HS-5 (cell line): ENCODE measurements at regions not wholly inside any gene's neighbourhood (a gene's known extent, or its start where the extent isn't known, plus 50 kb on each side); places are given as distances from the start of the nearest gene placed in this dataset.

Experiments used
- DNase-seq: peaks from one replicate; pipeline ENCODE4 v3.0.0-alpha.2; 2012; ENCODE audit warnings: low read depth

DNA sequence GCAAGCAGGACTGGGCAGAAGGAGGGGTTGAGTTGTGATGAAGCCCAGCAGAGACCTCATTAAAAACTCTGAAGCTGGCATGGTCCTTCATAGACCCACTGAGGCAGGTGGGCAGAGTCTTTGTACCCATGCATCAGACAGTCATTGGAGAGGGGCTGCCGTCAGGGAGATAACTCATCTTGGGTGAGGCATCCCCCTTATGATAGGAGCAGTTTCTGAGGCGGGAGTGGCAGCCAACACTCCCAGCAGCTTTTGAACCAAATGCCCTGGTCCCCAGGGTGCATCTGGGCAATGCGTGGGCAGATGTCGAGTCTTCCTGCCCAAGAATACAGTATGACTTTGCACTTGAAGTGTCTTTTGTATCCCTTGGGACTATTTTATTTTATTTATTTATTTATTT, 68.1 kb downstream of the HTR5A start:
- no peak for DNase-seq

DNA sequence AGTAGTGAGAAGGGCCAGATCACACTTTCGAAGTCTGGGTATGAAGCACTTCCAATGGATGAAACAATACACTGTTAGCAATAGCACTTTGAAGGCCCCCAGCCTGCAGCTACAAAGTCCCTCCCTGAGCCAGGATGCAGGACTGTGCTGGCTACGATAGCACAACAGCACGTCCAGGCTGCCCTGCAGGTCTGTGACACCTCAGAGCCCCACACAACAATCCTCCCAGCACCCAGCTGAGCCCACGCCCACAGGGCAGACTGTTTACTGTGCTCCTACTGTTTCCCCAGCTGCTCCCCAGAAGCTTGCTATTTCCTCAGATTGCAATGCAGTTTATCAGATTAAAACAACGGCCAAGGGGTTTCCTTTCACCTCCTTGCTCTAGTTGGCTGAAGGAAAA, 71.4 kb downstream of the HTR5A start:
- DNase-seq = no peak

DNA sequence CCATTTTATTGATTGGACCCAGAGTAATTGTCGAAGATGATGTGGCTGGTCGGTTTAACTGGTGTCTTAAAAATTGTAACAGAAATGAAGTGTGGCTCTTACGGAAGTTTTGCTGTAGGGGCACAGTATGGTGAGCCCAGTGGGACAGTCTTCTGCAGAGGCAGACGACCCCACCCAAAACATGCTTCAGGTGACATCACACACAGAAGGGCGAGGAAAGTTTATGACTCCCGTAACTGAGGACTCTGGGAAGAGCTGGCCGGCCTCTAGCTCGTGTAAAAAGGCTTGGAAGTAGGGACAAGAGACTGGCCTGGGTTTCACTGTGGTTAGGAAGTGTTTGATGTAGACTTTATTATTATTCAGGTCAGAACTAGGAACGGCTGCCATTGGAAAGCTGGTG, 73.3 kb downstream of the HTR5A start:
- no peak for DNase-seq

DNA sequence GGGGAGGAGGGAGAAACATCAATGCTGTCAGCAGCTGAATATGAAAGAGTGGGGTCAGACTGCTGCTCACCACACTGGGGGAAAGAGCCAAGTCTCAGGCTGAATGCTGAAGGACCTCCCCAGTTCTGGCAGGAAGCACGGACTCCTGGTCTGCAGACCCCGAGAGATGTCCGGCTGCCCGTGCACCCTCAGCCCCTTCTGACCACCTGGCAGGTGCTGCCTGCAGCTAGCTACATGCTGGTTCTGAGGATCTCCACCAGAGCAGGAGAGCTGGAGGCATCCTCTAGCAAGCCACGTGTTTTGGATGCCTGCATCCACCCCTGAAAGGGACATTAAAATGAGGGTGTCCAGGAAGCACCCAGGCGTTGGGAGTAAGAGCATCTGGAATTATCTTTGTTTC, 74.2 kb downstream of the HTR5A start:
- no peak for DNase-seq

DNA sequence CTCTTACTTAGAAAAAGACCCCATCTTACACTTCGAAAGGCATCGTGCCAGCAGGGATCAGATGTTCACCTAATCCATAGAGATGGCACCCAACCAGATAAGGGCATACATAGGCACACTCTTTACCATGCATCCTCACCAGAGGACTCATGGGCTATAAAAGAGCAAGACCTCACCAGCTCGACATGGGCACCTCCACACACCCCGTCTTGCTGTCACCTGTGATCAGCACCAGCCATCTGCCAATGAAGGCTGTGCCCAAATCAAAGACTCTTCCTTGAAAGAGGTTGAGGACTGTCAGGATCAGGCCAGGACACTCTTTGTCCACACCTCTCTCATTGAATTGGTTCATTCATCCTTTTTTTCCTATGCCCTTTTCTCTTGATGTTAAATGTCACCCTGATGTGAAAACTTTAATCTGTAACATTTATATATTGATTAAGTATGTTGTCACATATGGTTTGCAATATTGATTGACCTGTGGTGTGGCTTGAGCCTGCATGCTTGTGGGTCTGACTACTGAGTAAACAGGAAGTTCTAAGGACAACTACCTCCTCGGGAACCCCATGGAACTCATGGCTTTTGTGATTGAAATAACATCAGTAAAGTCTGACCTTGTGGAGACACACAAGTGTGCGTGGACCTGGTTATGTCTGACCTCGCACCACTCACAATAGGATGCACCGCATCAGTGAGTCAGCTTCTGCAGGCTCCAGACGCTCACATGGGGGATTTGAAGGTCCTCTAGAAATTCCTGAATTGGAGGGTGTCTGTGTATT, 75.5 kb downstream of the HTR5A start:
- DNase-seq = no peak

DNA sequence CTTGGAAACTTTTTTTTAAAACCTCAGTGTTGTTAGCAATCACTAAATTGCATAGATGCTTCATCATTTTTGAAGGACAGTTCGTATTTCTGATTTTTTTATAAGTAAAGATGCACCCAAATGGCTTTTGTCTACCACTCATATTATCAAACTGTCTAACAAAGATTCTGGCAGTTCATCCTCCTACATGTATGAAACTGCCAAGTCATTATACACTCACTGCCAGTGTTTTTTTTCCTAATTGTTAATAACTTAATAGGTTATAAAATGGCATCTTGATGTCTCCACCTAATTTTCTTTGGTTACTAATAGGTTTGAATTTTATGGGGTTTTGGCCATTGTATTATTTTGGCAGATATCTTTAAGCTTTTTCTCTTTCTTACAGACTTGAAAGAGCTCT, 77.0 kb downstream of the HTR5A start:
- no peak for DNase-seq

DNA sequence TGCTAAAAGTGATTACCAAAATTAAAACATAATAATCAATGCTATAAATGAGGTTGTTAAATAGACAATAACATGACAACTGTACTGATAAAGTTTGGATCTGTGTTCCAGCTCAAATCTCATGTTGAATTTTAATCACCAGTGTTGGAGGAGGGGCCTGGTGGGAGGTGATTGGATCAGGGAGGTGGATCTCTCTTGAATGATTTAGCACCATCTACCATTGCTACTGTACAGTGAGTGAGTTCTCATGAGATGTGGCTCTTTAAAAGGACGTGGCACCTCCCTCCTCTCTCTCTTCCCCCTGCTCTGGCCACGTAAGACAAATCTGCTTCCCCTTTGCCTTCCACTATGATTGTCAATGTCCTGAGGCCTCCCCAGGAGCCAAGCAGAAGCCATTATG, 77.5 kb downstream of the HTR5A start:
- DNase-seq = no peak

DNA sequence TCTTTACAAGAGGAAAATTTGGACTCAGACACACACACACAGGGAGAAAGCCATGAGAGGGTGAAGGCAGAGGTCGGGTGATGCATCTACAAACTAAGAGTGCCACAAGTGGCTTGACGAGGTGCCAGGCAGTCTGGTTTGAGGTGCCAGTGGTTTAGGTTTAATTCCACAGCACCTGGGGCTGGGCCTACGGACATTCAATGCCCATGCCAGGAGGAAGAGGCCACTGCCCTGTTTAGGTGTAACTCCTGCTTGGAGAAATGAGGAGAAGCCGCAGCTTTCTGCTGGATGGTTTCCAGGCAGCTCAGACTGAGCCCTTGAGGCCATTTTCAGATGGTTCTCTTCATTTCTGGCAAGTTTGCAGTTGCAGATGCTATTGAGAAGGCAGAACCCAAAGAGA, 83.6 kb downstream of the HTR5A start:
- DNase-seq = no peak

DNA sequence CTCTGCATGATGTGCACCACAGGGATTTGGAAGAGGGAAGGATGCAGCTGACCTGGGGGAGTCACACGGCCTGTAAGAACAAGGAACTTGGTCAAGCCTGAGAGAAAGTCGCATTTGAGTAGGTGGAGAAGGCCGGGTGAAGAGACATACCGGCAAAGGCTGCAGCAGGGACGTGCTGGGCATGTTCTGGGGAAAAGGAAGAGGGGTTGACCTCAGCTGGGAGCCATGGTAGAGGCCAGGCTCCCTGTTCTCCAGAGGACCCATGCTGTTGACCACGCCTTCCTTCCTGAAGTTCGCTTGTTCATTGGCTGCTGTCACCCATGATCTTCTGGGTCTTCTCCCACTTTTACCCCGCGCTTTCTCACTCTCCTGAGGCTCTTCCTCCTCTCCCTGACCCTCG, 84.5 kb downstream of the HTR5A start:
- DNase-seq = no peak

DNA sequence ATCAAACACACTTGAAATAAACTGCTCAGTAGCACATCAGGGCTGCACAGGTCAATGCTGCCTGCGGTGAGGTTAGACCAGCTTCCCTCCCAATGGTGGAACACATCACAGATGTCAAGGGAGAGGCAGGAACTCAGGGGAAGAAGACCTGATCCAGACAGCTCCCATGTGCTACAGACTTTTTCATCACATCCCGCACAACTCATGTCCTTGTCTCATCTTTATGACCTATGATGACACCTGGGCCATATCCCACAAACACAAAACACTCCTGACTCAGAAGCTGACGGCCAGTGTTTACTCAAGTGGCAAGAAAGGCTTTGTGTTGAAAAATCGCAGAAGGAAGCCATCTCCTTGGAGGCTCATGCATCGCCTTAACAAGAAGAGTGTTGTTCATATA, 91.6 kb downstream of the HTR5A start:
- no peak for DNase-seq

DNA sequence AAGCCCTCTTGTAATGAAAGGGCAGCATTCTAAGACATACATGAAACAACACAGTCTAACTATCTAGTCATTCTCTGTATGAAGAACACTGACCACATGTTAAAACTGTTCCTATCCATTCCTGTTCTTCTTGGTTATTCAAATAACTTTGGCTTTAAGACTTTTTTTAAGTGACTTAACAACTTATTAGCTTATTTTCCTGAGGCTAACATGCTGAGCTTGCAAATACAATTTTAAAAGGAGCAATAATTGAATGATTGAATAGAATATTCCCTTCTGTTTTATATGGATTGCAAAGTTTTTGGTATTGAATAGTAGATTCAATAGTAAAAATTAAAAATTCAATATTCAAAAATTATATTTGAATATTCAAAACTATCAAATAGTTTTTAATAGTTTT, 92.3 kb downstream of the HTR5A start:
- DNase-seq = no peak

DNA sequence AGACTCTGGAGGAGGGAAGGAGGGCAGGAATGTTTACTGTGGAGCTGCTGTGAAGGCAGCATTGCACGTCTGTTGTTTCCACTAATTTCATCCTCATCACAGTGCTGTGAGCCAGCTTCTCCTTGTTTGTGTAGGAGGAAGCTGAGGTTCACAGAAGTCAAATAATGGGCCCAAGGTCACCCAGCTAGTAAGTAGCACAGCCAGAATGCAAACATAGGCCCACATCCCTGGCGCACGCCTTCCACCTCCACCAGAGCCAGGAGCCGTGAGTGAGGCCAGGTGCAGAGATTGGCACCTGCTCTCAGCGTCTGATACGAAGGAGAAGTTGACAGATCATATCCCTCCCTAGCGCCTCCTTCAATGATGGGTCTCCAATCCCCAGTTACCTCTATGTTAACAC, 93.6 kb downstream of the HTR5A start:
- DNase-seq = no peak

DNA sequence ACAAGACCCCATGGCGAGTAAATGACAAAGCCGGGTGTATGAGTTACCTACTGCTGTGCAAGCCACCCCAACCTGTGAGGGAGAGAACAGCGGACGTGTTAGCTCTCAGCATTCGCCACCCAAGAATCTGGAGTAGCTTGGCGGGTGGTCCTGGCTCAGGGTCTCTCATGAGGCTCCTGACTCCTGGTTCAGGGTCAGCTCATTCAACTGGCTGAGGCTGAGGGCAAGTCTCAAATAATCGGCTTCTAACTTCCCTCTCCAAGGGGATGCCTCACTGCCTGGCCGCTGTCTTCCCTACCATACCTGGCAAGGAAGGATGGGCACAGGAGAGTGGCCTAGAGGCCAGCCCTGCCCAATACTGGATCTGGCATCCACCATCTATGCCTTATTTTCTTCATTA, 94.2 kb downstream of the HTR5A start:
- DNase-seq = no peak

DNA sequence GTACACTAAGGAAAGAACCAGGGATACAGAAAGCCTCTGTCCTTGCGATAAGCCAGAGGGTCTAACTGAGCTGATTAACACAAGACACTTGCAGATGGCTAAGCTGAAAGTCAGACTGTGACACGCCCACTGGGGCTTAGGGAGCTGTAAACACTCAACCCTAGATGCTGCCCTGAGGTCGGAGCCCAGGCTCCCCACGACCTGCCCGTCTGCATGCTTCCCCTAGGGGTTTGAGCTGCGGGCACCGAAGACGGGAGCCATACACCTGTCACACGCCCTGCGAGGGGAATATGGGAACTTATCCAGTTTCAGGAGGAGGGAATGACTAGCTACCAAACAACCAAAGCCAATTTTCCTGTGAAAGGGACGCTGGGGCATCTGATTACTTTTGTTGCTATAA, 96.0 kb downstream of the HTR5A start:
- DNase-seq = no peak

DNA sequence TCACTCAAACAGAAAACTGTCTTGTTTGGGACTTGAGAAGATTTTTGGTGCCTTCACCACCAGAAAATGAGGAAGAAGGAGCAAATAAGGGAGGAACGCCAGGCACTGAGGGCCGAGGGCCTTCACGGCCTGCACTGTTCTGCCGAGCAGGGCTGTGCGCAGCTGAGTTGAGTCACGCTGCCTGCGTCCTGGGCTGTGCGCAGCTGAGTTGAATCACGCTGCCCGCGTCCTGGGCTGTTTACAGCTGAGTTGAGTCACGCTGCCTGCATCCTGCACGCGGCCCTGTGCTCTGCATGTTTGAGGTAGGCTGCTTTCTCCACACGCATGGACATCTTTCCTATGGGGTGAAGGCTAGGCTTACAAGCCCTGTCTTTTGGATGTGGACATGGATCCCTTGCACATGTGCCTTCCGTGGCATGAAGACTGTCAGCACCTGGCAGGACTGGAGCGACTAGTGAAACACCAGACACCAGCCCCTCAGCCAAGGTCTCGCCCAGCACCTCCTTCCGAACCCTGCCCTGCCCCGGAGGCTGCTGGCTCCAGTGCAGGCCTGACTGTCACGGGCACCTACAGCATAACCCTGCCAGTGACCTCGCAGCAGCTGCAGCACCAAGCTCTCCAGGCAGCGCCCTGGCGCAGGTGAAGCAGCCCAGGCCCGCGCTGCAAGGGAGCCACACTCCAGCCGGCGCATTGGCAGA, 96.7 kb downstream of the HTR5A start:
- peak; percentile 80 for DNase-seq

DNA sequence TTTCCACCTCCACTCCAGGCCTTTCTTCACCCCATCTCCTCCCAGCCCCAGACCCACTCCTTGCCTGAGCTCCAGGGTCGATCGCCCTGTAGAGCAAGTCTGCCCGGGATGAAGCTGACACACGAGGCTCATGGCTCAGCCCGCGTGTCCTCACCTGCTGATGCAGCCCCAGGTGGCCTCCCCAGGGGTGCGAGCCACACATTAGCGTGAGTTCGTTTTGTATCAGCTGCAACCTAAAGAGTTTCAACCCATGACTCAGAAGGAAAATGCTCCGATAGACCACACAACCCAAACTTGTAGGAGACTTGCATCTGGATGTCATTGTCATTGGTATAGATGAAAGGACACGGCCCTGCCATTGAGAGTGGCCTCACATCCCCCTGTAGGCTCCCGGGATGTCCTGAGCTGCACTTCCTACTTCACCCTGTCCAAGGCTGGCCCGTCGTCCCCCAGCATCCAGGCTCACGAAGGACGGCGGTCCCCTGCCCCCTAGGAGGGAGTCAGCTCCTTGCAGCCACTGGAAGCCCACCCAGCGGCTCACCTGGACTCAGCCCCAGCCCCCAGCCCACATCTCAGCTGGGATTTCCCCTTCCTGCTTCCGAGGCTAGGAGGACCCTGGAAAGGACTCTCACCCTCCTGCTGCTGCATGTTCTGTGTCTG, 97.7 kb downstream of the HTR5A start:
- no peak for DNase-seq

DNA sequence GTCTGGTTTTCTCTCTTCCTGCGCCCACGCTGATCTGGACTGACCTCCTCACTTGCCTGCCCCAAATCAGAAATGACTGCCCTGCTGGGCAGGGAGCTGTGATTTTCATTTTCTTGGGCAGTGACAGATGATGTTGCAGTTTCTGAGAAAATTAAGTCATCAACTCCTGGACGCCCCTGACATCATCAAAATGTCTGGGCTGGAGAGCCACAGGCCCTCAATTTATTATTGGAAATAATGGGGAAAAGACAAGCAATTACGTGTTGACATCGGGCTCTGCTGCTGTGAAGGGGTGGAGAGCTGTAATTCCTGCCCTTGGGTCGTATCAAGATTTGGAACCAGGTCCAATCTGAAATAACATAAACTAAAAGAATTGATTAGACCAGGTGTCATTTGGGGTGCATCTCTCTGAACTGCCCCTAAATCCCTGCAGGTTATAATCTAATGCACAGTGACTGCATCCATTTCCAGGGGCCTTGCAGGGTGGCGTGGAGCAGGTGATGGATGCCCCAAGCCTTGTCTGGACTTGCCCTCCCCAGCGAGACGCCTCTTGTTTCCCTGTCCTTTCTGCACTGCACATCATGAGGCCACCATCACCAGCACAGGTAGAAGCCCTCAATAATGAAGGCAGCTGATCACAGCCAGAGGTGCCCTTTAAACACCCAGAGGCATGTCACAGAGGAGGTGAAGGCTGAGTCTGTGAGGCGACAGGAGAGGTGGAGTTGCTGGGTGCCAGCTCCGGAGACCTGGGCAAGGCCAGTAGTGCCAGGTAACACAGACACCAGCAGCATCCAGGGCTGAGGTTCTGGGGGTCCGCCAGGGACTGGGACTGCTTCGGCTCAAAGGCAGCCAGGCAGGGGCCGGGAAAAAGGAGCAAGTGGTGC, 98.7 kb downstream of the HTR5A start:
- no peak for DNase-seq

DNA sequence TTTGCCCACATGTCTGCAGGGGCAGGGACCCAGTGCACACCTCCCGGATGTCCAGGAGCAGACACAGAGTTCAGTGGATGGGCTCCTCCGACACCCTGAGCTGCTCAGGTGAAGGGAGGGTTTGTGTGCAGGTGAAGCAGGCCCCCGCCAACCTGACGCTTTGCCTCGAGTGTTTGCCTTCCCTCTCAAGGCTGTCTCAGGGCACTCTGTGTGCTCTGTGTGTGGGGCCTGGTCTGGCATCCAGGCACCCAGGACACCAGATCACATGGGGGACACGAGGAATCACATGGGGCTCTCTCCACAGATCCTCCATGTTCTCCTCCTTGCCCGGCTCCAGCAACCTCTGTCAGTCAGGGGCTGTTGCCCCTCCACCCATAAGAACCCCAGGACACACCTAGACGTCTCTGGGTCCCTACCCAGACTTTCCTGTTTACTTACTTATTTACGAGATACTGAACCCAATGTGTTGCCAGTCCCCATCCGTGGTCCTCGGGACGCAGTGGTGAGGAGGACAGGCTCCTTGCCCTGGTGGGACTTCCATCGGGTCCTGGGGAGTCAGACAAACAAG, 99.5 kb downstream of the HTR5A start:
- DNase-seq = no peak

DNA sequence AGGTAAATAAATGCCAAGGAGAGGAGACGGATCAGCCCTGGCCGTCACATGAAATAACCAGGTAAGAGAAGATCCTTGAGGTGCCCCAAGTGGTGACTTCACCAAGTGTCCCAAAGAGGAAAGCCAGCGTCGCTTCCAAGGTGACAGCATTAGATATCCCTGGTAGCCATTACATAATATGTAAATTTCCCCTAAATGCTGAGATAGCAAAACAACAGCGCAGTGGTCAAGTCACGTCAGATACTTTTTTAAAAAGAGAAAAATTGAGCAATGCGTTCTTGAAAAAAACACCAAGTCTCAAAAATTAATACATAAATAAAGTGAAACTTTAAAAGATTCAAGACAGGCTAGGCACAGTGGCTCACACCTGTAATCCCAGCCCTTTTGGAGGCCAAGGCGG, 100.2 kb downstream of the HTR5A start:
- DNase-seq = no peak

DNA sequence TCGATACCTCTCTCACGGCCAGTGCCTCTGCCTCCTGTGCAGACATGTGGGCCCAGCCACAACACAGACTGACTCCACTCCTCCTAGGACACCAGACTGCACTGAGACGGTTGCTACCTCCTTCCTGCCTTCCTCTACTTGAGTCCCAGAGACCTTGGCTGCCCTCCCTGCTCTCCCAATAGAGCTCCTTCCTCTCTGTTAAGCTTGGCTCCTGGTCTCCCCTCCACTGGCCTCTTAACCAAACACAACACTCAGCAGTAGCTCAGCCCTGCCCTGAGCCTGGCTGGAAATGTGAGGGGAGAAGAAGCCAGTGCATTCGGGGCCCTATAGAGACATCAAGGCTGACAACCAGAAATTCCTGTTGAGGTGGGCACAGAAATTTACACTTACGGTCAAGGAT, 102.0 kb downstream of the HTR5A start:
- no peak for DNase-seq

DNA sequence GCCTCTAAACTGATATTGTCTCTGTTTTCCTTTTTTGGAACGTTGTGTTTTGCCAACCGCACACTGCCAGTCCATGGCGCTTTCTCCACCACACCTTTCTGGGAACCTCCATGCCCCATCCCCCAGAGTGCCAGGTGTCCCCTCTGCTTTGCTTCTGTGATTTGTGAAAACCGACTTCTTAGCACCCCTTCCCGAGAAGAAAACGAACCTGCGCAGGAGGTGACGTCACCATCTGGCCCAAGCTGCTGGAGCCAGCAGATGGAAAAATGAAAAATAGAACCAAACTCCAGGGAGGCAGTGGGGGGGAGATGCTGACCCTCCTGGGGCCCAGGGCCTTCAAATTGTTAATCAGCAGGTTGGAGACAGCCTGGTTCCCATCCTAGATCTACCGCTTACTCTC, 103.8 kb downstream of the HTR5A start:
- no peak for DNase-seq

DNA sequence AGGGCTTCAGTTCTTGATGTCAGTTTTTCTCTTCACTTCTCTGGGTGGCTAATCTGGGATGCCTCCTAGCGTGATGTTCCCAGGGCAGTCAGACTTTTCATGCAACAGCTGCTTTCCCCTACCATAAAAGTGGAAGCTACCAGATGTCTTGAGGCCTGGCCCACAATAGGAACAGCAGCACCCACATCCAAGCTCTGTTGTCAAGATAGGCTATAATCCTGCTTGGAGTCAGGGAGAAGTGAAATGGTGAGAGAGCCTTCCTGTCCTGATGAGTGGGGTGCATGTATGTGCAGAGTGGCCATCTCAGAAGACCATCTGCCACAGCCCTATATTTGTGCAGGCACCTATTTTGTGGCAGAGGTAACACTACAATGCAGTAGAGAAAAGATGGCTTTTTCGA, 108.0 kb downstream of the HTR5A start:
- DNase-seq = no peak
